Heart left ventricle (tissue), 13 donors: ENCODE measurements at regions not wholly inside any gene's neighbourhood (a gene's known extent, or its start where the extent isn't known, plus 50 kb on each side); places are given as distances from the start of the nearest gene placed in this dataset.

Experiments
- POLR2A ChIP-seq, 2 donors: fragments of 450-650 bp; IDR thresholded peaks; one replicate each; pipeline ENCODE4 v1.6.1; 2017; ENCODE audit warnings: antibody characterized with exemption in 2 of 2, mild to moderate bottlenecking in 2 of 2, moderate library complexity in 2 of 2
- TF ChIP-seq, protein P1 (sequence below), 12 donors: fragments of 200-600 bp; sonication (generic) in 4 of 12; IDR thresholded peaks; one replicate each; pipeline versions ENCODE4 v1.5.0 to v1.8.0; 2018 to 2022; ENCODE audit warnings: antibody characterized with exemption in 12 of 12, mild to moderate bottlenecking in 5 of 12
- donor health status: ischemic (EF 13 %, LVEDD 7.1; RV severe dilation, severe dysfunction).
- donor health status: DM: no; HTN: yes; CAD: no.
- donor health status: DM: no; HTN: no; CAD: no.
- donor health status: ischemic (EF 25% LVEDD 6.9; RV normal size, moderate dysfunction).
- donor health status: ischemic (EF 25% LVEDD 5.7; RV mildly dilated, moderate dysfunction).
- donor health status: ischemic (EF 35%, LVEDD 5.7; RV mildly dilated, moderate dysfunction).
- donor health status: nonischemic (EF 11% LVEDD 7.7; RV severe dilation, severe dysfunction).
- donor health status: DM: yes; HTN: yes; CAD: no.
- donor health status: PGD.
- donor health status: ischemic (EF 29% LVEDD 5.4; RV normal size, mild dysfunction).
- donor health status: nonischemic (EF 23%, LVEDD 6.1; RV moderate dilation, normal function).

DNA sequence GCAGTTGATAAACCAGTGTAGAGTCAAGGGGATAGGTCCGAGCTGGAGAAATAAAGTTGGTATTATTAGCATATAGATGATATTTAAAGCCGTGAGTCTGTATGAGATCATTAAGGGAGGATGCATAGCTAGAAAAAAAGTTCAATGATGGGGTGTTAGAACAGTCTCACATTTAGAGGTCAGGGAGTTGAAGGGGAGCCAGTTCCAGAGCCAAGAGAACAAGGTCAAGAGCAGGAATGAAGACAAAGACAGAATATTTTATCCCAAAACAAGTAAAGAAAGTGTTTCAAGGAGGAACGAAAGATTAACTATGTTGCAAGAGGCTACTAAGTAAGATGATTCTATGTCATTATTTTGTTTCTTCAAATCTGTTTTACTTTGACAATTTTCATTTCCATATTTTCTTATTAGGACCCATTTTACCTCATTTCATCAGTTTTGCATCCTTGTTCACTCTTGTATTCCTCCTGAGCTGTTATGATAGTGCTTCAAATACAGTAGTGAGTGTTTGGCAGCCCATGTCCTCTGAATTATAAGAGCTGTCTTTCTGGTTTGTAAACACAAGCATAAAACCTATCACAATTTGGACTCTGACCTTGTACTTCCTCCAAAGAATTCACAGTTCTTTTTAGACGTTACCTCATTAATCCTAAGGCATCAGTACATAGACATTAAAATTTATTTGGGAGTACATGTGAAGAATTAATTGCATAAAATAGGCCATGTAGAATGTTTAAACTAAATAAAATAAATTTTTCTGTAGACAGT, 695.7 kb upstream of the NECTIN3 start:
- TF ChIP-seq, protein P1, sequence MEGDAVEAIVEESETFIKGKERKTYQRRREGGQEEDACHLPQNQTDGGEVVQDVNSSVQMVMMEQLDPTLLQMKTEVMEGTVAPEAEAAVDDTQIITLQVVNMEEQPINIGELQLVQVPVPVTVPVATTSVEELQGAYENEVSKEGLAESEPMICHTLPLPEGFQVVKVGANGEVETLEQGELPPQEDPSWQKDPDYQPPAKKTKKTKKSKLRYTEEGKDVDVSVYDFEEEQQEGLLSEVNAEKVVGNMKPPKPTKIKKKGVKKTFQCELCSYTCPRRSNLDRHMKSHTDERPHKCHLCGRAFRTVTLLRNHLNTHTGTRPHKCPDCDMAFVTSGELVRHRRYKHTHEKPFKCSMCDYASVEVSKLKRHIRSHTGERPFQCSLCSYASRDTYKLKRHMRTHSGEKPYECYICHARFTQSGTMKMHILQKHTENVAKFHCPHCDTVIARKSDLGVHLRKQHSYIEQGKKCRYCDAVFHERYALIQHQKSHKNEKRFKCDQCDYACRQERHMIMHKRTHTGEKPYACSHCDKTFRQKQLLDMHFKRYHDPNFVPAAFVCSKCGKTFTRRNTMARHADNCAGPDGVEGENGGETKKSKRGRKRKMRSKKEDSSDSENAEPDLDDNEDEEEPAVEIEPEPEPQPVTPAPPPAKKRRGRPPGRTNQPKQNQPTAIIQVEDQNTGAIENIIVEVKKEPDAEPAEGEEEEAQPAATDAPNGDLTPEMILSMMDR (IDR thresholded peaks at IDR 0.05) = no peak
- no peak for TF ChIP-seq POLR2A (IDR thresholded peaks at IDR 0.05)
